ENCODE measurements at regions not wholly inside any gene's neighbourhood (a gene's known extent, or its start where the extent isn't known, plus 50 kb on each side); places are given as distances from the start of the nearest gene placed in this dataset.

DNA sequence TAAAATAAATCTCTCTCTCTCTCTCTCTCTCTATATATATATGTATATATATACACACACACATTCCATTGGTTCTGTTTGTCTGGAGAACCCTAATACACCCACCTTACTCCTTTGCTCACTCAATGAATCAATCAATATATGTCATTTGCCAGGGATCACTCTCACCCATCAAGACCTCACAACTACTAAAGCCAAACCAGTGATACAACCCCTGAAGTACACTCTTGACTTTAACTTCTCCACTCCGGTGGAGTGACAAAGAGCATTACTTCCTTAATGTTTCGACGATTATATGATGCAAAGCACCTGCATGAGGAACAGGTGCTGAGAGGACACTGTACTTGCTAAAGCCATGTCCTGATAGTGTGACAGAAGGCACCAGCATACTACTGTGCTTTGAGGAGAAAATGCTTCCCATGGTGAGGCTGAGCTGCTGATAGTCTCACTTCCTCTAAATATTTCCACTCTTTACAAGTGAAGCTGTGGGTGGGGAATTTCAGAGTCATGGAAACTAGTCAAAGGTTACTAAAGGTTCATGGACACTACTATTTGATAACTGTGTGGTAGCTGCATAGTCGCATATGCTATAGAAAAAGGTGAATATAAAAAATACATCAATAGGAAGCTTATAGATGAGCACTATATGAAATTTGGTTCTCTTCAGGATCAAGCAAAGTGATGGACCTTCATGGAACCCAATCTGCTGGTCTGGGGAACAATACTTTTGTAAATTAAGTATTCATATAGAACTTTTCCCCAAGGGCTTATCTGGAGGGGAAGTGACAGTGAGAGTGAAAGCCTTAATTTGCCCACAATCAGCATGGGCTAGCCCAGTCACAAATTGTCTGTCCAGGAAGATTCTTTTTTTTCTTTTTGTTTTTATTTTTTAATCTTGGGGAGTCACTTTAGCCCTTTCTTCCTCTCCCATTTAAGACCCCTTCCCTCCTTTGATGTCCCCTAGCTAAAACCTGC lies 141.9 kb upstream of the NEDD9 start (continued):
- TF ChIP-seq, protein P1, sequence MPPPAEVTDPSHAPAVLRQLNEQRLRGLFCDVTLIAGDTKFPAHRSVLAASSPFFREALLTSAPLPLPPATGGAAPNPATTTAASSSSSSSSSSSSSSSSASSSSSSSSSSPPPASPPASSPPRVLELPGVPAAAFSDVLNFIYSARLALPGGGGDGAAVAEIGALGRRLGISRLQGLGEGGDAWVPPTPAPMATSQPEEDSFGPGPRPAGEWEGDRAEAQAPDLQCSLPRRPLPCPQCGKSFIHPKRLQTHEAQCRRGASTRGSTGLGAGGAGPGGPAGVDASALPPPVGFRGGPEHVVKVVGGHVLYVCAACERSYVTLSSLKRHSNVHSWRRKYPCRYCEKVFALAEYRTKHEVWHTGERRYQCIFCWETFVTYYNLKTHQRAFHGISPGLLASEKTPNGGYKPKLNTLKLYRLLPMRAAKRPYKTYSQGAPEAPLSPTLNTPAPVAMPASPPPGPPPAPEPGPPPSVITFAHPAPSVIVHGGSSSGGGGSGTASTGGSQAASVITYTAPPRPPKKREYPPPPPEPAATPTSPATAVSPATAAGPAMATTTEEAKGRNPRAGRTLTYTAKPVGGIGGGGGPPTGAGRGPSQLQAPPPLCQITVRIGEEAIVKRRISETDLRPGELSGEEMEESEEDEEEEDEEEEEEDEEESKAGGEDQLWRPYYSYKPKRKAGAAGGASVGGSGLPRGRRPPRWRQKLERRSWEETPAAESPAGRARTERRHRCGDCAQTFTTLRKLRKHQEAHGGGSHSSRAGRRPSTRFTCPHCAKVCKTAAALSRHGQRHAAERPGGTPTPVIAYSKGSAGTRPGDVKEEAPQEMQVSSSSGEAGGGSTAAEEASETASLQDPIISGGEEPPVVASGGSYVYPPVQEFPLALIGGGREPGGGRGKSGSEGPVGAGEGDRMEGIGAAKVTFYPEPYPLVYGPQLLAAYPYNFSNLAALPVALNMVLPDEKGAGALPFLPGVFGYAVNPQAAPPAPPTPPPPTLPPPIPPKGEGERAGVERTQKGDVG (CRISPR knock-in tag; IDR thresholded peaks at IDR 0.05), result no peak
- TF ChIP-seq NBN (IDR thresholded peaks at IDR 0.05), result peak; percentile 63
- TF ChIP-seq, protein P2, sequence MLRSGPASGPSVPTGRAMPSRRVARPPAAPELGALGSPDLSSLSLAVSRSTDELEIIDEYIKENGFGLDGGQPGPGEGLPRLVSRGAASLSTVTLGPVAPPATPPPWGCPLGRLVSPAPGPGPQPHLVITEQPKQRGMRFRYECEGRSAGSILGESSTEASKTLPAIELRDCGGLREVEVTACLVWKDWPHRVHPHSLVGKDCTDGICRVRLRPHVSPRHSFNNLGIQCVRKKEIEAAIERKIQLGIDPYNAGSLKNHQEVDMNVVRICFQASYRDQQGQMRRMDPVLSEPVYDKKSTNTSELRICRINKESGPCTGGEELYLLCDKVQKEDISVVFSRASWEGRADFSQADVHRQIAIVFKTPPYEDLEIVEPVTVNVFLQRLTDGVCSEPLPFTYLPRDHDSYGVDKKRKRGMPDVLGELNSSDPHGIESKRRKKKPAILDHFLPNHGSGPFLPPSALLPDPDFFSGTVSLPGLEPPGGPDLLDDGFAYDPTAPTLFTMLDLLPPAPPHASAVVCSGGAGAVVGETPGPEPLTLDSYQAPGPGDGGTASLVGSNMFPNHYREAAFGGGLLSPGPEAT (IDR thresholded peaks at IDR 0.05; ENCODE audit: low read depth), result peak; percentile 98
- TF ChIP-seq, protein P3, sequence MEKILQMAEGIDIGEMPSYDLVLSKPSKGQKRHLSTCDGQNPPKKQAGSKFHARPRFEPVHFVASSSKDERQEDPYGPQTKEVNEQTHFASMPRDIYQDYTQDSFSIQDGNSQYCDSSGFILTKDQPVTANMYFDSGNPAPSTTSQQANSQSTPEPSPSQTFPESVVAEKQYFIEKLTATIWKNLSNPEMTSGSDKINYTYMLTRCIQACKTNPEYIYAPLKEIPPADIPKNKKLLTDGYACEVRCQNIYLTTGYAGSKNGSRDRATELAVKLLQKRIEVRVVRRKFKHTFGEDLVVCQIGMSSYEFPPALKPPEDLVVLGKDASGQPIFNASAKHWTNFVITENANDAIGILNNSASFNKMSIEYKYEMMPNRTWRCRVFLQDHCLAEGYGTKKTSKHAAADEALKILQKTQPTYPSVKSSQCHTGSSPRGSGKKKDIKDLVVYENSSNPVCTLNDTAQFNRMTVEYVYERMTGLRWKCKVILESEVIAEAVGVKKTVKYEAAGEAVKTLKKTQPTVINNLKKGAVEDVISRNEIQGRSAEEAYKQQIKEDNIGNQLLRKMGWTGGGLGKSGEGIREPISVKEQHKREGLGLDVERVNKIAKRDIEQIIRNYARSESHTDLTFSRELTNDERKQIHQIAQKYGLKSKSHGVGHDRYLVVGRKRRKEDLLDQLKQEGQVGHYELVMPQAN (conservative IDR thresholded peaks at IDR 0.05), result no peak
- peak; percentile 98 for TF ChIP-seq DPF2 (IDR thresholded peaks at IDR 0.05)
- no peak for TF ChIP-seq HDAC6 (IDR thresholded peaks at IDR 0.05; ENCODE audit: unreplicated experiment)
- no peak for TF ChIP-seq ASH2L (IDR thresholded peaks at IDR 0.05; ENCODE audit: borderline replicate concordance, low read depth)
- TF ChIP-seq HDAC2 (IDR thresholded peaks at IDR 0.05), result no peak
- TF ChIP-seq RAD51 (IDR thresholded peaks at IDR 0.05), result no peak
- TF ChIP-seq EGR1 (IDR thresholded peaks at IDR 0.05; ENCODE audit: borderline replicate concordance in 1 of 2, low read depth in 2 of 2, low read length in 2 of 2), result peak in 1 of 2 experiments; percentile 89; a peak in 2 of 3 replicates
- 0 out of 2 replicates have a peak, but pooled peaks have one; percentile 45 for TF ChIP-seq CHD1 (IDR thresholded peaks at IDR 0.05; ENCODE audit: low read depth, low read length)
- TF ChIP-seq PKNOX1 (IDR thresholded peaks at IDR 0.05), result peak; percentile 70
- TF ChIP-seq E2F8 (IDR thresholded peaks at IDR 0.05; ENCODE audit: low read depth, partially characterized antibody), result no peak
- TF ChIP-seq NFXL1 (IDR thresholded peaks at IDR 0.05; ENCODE audit: borderline replicate concordance), result no peak
- peak in 1 of 2 experiments; percentile 88; a peak in 2 of 4 replicates for TF ChIP-seq CEBPB (IDR thresholded peaks at IDR 0.05; ENCODE audit: borderline replicate concordance in 1 of 2, low read depth in 2 of 2, low read length in 2 of 2)
- TF ChIP-seq SMARCA5 (IDR thresholded peaks at IDR 0.05), result no peak

Data from GM12878 (cell line).